ENCODE measurements at regions not wholly inside any gene's neighbourhood (a gene's known extent, or its start where the extent isn't known, plus 50 kb on each side); places are given as distances from the start of the nearest gene placed in this dataset.

- intact Hi-C loops (cut with DNase I; ENCODE audit: low total_unique reads): no loop called here
- no peaks in the 10 kb centered on the region for H3K36me3 ChIP-seq
- TF ChIP-seq CTCF (IDR thresholded peaks at IDR 0.05): no peak
Observed at GRCh38 chr18:61750840-61751668, 141.8 kb downstream of the RNF152 start.

GRCh38 chr18:61749546-61749945, 143.3 kb downstream of the RNF152 start:
- Histone ChIP-seq H3K4me1 (peaks cover 0 to 7% (median 1%) of the 10 kb centered on the region in 4 donors), H3K27me3 (no peaks in the 10 kb centered on the region), H3K27ac (no peak overlapping the region), H3K36me3 (no peaks in the 10 kb centered on the region), H3K9me3 (no peaks in the 10 kb centered on the region), H3K4me3 (no peak overlapping the region)
- intact Hi-C loops (cut with DNase I; ENCODE audit: low total_unique reads): no loop called here
- TF ChIP-seq CTCF (IDR thresholded peaks at IDR 0.05): no peak
- DNase-seq: no peak

More at GRCh38 chr18:61750840-61751668, 141.8 kb downstream of the RNF152 start:
- H3K9me3 ChIP-seq: no peaks in the 10 kb centered on the region
- no peaks in the 10 kb centered on the region for H3K27me3 ChIP-seq
- no peak overlapping the region for H3K27ac ChIP-seq
- no peak for DNase-seq
- H3K4me3 ChIP-seq: no peak overlapping the region
- H3K4me1 ChIP-seq: peaks cover 0 to 8% (median 3%) of the 10 kb centered on the region in 4 donors

GRCh38 chr18:61749031-61749430, 143.8 kb downstream of the RNF152 start:
- H3K27me3 ChIP-seq: no peaks in the 10 kb centered on the region
- H3K4me1 ChIP-seq: peaks cover 0 to 12% (median 4%) of the 10 kb centered on the region in 4 donors
- H3K9me3 ChIP-seq: no peaks in the 10 kb centered on the region
- no peak for TF ChIP-seq CTCF (IDR thresholded peaks at IDR 0.05)
- no peak for DNase-seq
- H3K36me3 ChIP-seq: no peaks in the 10 kb centered on the region
- intact Hi-C loops (cut with DNase I; ENCODE audit: low total_unique reads): no loop called here
- no peak overlapping the region for H3K4me3 ChIP-seq
- H3K27ac ChIP-seq: no peak overlapping the region

GRCh38 chr18:61748004-61748403, 144.8 kb downstream of the RNF152 start:
- no peak overlapping the region for H3K4me3 ChIP-seq
- H3K9me3 ChIP-seq: no peaks in the 10 kb centered on the region
- no peaks in the 10 kb centered on the region for H3K27me3 ChIP-seq
- no peak for DNase-seq
- intact Hi-C loops (cut with DNase I; ENCODE audit: low total_unique reads): no loop called here
- H3K4me1 ChIP-seq: peaks cover 0 to 22% (median 11%) of the 10 kb centered on the region in 4 donors
- TF ChIP-seq CTCF (IDR thresholded peaks at IDR 0.05): no peak
- no peak overlapping the region for H3K27ac ChIP-seq
- H3K36me3 ChIP-seq: no peaks in the 10 kb centered on the region

- H3K27me3 ChIP-seq: no peaks in the 10 kb centered on the region
- TF ChIP-seq CTCF (IDR thresholded peaks at IDR 0.05): no peak
- H3K4me3 ChIP-seq: no peak overlapping the region
- no peaks in the 10 kb centered on the region for H3K9me3 ChIP-seq
- H3K4me1 ChIP-seq: peaks cover 0 to 63% (median 30%) of the 10 kb centered on the region in 4 donors
- H3K36me3 ChIP-seq: no peaks in the 10 kb centered on the region
- H3K27ac ChIP-seq: peak overlapping the region; percentile 92 to 94
- intact Hi-C loops (cut with DNase I; ENCODE audit: low total_unique reads): no loop called here
- peak; percentile 48 to 81 for DNase-seq
Observed at GRCh38 chr18:61743775-61744531, 148.9 kb downstream of the RNF152 start.

Measured in tibial artery (tissue), 4 donors.